Psoas muscle (tissue), 7 donors: ENCODE measurements at regions not wholly inside any gene's neighbourhood (a gene's known extent, or its start where the extent isn't known, plus 50 kb on each side); places are given as distances from the start of the nearest gene placed in this dataset.

ENCODE experiments used
- ATAC-seq, 4 donors: fragments of 200-7000 bp; cut with Tn5 transposase; one replicate each; pipeline ENCODE4 v1.9.1; 2020; ENCODE audit warnings: moderate library complexity in 3 of 4, mild to moderate bottlenecking in 2 of 4
- DNase-seq, 2 donors: peaks; one replicate each; pipeline ENCODE4 v3.0.0-alpha.2; 2020
- H3K27ac ChIP-seq: fragments of 200-600 bp; one replicate; pipeline ENCODE4 v1.8.0; 2022
- H3K27me3 ChIP-seq, 3 donors: fragments of 200-600 bp in 1 of 3; one replicate each; pipeline versions ENCODE4 v1.6.1 to v1.8.0; 2013 to 2022; ENCODE audit warnings: low read length in 2 of 3, mild to moderate bottlenecking in 2 of 3, moderate library complexity in 1 of 3; ENCODE audit not compliant: insufficient read depth in 3 of 3
- H3K36me3 ChIP-seq, 2 donors: fragments of 200-600 bp in 1 of 2; one replicate each; pipeline versions ENCODE4 v1.6.1 to v1.8.0; 2013 to 2022; ENCODE audit warnings: low read depth in 1 of 2, mild to moderate bottlenecking in 1 of 2, moderate library complexity in 1 of 2; ENCODE audit not compliant: insufficient read depth in 1 of 2
- H3K4me1 ChIP-seq: fragments of 200-600 bp; one replicate; pipeline ENCODE4 v1.8.0; 2022
- H3K4me3 ChIP-seq: fragments of 200-600 bp; one replicate; pipeline ENCODE4 v1.8.0; 2022; ENCODE audit warnings: mild to moderate bottlenecking
- H3K9me3 ChIP-seq: fragments of 200-600 bp; one replicate; pipeline ENCODE4 v1.8.0; 2022
- CTCF ChIP-seq: fragments of 200-600 bp; IDR thresholded peaks from one replicate; pipeline ENCODE4 v1.8.0; 2022; ENCODE audit warnings: antibody characterized with exemption
- WGBS, 3 donors: extraction: QIAGEN DNeasy Blood & Tissue Kit; methylation state at CpG; one replicate each; pipeline versions ENCODE4 v1.1.6 to v1.1.7; 2013; 5-methylcytosine and 5-hydroxymethylcytosine counted together
- intact Hi-C, 2 donors: fragments of 100-400 bp; cut with DNase I; formaldehyde crosslinking; loops; one replicate each; pipeline versions ENCODE4 v1.11.0 to v1.14.2; 2022
- donor health status: healthy with polysubstance abuse.
- donor health status: DM: no; HTN: no; CAD: no; lungs with moderate emphysema.
- donor health status: Bipolar disorder and iron deficiency.
- donor health status: healthy.
- donor health status: DM: yes; HTN: yes; CAD: no.
- donor health status: DM: no; HTN: no; CAD: no.
- donor health status: DM: yes; HTN: yes; CAD: no.

DNA sequence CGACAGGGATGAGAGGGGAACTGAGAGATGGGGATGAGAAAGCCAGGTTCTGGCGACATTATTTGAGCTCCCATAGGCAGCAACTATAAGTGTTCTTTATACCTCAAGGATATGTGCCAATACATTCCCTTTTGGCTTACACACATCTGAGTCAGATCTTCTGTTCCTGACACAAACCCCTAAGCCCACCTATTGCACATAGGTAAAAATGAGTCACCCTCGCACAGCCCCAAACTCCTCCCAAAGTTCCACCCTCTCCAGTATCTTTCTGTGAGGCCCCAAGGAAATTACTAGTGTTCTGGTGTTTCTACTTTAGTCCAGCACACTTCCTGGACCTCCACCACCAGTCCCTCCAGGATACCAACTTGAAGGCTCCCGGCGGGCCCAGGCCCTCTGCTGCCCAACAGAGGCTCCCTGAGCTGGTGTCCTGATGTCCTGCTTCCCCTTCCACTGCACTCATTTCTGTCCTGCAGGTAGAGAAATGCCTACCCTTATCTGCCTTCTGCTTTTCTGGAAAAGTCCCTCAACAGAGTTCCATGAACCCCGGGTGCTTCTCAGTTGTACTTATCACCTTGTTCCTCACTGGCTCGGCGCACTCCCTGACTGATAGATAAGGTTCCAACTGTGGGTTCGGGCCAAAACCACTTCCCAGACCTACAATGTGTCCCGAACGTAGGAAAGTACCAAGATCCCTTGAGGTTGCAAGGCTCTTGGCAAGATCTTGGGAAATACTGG lies 125.5 kb downstream of the EN1 start:
- no peak for TF ChIP-seq CTCF
- Histone ChIP-seq H3K27me3 (no peaks in the 10 kb centered on the region), H3K27ac (no peak overlapping the region), H3K4me1 (no peaks in the 10 kb centered on the region), H3K9me3 (no peaks in the 10 kb centered on the region), H3K4me3 (no peak overlapping the region), H3K36me3 (no peaks in the 10 kb centered on the region)
- no peak for DNase-seq
- WGBS, 3 donors, result 81 to 88% (median 86%) methylated on average over 11 of the region's 11 CpGs
- intact Hi-C loops, result no loop called here
- no peak for ATAC-seq

- Histone ChIP-seq H3K4me1 (no peaks in the 10 kb centered on the region), H3K27ac (no peak overlapping the region), H3K9me3 (no peaks in the 10 kb centered on the region), H3K27me3 (no peaks in the 10 kb centered on the region), H3K36me3 (no peaks in the 10 kb centered on the region), H3K4me3 (no peak overlapping the region)
- 83 to 88% (median 85%) methylated on average over 4 of the region's 4 CpGs for WGBS, 3 donors
- intact Hi-C loops, result no loop called here
- ATAC-seq (no peak), DNase-seq (no peak)
- no peak for TF ChIP-seq CTCF
Measured at GRCh38 chr2:118720866-118721265, 126.6 kb downstream of the EN1 start.

DNA sequence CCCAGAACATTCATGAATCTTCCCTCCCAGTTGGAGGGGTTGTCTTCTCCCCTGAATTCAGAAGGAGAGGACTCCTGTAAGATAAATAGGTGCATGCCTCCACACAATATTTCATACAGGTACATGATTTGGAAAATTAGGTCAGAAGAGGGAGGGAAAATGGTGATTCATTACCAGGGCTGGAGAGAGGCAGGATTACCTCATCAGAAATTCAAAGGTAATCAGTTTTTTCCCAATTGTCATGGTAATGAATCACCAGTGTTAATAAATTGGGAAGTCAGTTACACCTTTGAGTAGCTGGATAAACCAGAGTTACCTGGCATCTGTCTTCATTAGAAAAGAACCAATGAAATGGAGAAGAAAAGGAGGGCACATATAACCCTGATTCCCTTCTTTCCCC lies 128.5 kb downstream of the EN1 start:
- TF ChIP-seq CTCF, result no peak
- no peak for ATAC-seq

GRCh38 chr2:118716102-118716501 lies 131.3 kb downstream of the EN1 start:
- no peaks in the 10 kb centered on the region for H3K4me1 ChIP-seq
- DNase-seq (no peak), ATAC-seq (no peak)
- no peaks in the 10 kb centered on the region for H3K36me3 ChIP-seq
- intact Hi-C loops, result no loop called here
- 80 to 91% (median 89%) methylated on average over 6 of the region's 6 CpGs for WGBS, 3 donors
- no peaks in the 10 kb centered on the region for H3K27me3 ChIP-seq
- no peak for TF ChIP-seq CTCF
- no peaks in the 10 kb centered on the region for H3K9me3 ChIP-seq
- H3K4me3 ChIP-seq, result no peak overlapping the region
- H3K27ac ChIP-seq, result no peak overlapping the region

More for the DNA sequence above, 128.5 kb downstream of the EN1 start:
- no peak for DNase-seq
- H3K4me1 ChIP-seq, result no peaks in the 10 kb centered on the region
- no peak overlapping the region for H3K4me3 ChIP-seq
- no peaks in the 10 kb centered on the region for H3K9me3 ChIP-seq
- intact Hi-C loops, result no loop called here
- no peaks in the 10 kb centered on the region for H3K36me3 ChIP-seq
- H3K27me3 ChIP-seq, result no peaks in the 10 kb centered on the region
- no peak overlapping the region for H3K27ac ChIP-seq

GRCh38 chr2:118714118-118714517 lies 133.3 kb downstream of the EN1 start:
- Histone ChIP-seq H3K4me3 (no peak overlapping the region), H3K27ac (no peak overlapping the region), H3K27me3 (no peaks in the 10 kb centered on the region), H3K9me3 (no peaks in the 10 kb centered on the region), H3K4me1 (no peaks in the 10 kb centered on the region), H3K36me3 (no peaks in the 10 kb centered on the region)
- intact Hi-C loops, result no loop called here
- no peak for TF ChIP-seq CTCF
- WGBS, 3 donors, result 75 to 81% (median 78%) methylated on average over 6 of the region's 6 CpGs
- DNase-seq (no peak), ATAC-seq (no peak)
